NCI-H748 treated with DMSO at 0.1 percent for 48 hours (cell line): ENCODE measurements at regions not wholly inside any gene's neighbourhood (a gene's known extent, or its start where the extent isn't known, plus 50 kb on each side); places are given as distances from the start of the nearest gene placed in this dataset.
"Not testable (repeated sequence)": the region's sequence is repeated elsewhere in the genome, so short reads cannot be mapped to it uniquely, and the experiment has no call there.

Experiments
- DNase-seq: peaks from one replicate; lab custom pipeline; 2025; lab: John Stamatoyannopoulos, UW

DNA sequence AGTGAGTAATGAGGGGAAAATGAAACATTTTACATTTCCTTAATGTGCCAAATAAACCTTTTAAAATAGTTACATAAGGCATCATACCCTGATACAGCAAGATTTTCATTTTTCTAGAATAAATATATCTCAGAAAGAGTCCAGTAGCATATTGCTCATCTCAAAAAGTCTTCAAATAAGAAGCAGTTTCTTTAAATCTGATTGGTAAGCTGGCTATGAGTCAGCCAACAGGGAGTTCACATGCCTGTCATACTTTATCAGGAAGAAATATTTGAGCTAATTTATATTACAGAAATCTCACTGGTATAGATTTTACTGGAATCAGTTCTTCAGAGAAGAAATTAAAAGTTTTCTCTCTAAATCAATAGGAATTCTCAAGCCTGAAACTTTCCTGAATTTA, 258.1 kb downstream of the C11orf87 start:
- DNase-seq = no peak

- DNase-seq = not testable (repeated sequence)
These were observed 260.8 kb downstream of the C11orf87 start for GRCh38 chr11:109682788-109683187.

DNA sequence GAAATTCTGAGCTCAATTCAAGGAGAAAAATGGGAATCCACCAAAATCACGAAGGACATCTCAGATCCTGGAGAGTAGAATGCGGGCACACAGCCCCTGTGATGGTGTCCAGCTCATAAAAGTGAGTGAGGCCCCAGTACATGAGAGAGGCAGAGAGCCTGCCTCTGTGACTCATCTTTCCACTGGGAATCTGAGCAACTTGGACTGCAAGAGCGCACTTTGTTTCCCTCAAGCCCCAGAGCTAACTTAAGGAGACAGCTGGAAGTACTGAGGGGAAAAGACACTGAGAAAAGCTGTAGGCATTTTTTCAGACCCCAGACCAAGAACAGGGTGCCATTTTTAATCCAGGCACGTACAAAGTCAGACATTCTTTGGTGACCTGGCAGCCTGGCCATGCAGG, 273.7 kb downstream of the C11orf87 start:
- DNase-seq = no peak

DNA sequence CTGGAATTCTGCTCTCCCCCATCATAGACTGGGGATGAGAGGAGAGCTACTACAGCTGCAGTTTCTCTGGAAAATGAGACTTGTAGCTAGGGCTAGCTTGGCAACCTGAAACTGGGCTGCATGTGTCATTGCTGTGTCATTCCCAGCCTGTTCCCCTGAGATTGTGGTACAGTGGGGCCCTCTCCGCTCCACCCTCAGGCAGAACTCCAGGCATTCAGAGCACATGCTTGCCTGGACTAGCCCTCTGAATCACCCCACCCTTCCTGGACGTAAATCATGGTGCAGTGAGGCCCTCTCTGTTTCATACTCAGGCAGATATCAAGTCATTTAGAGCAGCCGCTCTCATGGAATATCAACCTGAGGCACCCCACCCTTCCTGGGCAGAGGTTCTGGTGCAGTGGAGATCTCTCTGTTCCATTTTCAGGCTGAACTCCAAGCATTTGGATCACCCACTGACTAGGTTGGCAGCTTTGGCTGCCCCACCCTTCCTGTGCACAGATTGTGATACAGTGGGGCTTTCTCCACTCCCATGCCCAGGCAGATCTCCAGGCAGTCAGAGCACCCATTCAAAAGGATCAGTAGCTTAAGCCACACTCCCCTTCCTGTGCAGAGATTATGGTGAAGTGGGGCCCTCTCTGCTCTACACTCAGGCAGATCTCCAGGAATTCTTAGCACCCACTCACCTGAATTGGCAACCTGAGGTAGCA, 274.4 kb downstream of the C11orf87 start:
- DNase-seq = no peak

GRCh38 chr11:109697140-109697843, 275.3 kb downstream of the C11orf87 start:
- DNase-seq = peak; percentile 36

- no peak for DNase-seq
These were observed 276.2 kb downstream of the C11orf87 start for GRCh38 chr11:109698237-109698636.

GRCh38 chr11:109704432-109704831, 282.4 kb downstream of the C11orf87 start:
- no peak for DNase-seq

- no peak for DNase-seq
These were observed 285.0 kb downstream of the C11orf87 start for GRCh38 chr11:109706945-109707344.

DNA sequence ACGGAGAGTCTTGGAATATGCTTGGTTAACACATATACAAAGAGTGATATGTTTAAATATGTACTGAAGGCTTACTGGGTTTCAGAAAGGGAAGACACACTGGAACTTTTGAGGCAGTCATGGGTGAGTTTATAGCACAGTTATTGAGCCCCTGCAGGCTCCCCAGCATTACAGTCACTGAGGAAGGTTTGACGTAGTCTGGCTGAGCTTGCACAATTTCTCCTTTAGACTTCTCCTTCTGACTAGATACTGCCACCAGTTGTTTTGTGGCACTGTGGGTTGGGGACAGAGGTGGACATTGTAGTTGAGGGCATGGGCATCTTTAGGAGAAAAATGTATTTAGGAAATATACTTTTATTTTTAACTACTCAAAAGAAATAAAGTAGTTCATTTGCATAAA, 285.4 kb downstream of the C11orf87 start:
- DNase-seq = no peak

- DNase-seq = no peak
These were observed 286.2 kb downstream of the C11orf87 start for GRCh38 chr11:109708184-109708583.

DNA sequence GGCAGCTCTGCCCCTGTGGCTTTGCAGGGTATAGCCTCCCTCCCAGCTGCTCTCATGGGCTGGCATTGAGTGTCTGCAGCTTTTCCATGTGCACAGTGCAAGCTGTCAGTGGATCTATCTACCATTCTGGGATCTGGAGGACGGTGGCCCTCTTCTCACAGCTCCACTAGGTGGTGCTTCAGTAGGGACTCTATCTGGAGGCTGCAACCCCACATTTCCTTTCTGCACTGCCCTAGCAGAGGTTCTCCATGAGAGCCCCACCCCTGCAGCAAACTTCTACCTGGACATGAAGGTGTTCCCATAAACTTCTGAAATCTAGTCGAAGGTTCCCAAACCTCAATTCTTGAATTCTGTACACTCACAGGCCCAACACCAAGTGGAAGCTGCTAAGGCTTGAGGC, 292.5 kb downstream of the C11orf87 start:
- DNase-seq = not testable (repeated sequence)

- not testable (repeated sequence) for DNase-seq
These were observed 293.4 kb downstream of the C11orf87 start for GRCh38 chr11:109715424-109715823.

DNA sequence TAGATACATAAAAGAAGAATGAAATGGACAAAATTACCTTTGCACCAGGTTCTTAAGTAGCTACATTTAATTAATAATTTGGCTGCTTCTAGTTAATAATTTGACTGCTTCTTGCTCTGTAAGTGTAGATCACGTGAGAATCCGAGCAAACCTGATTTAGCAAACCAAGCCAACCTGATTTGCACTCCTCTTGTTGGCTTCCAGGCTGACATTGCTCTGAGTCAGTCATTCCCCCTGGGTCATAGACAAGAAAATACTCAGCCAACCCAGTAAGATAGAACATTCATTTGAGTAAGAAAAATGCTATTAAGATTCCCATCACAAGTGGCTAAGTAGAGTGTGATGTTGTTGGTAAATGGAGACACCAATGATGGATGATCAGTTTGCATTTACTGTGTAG, 304.1 kb downstream of the C11orf87 start:
- DNase-seq = no peak

DNA sequence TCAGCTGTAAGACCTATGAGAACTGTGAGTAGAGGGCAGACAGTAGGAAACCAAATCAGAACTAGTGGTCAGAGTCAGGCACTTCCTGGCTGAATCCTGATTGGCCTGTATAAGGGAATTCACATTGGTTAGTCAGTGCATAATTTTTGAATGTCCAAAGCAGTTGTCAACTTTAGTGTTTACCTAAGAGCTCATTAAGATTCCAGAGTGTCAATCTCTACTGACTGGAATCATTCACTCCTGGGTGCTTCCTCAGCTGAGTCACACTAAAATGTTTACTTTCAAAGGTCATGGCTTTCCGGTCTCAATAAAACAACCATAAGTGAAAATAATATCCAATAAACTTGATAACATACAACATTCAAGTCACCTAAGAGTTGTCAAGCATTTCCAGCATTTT, 306.1 kb downstream of the C11orf87 start:
- DNase-seq = no peak

- peak; percentile 47 for DNase-seq
These were observed 307.8 kb downstream of the C11orf87 start for GRCh38 chr11:109729761-109730160.

DNA sequence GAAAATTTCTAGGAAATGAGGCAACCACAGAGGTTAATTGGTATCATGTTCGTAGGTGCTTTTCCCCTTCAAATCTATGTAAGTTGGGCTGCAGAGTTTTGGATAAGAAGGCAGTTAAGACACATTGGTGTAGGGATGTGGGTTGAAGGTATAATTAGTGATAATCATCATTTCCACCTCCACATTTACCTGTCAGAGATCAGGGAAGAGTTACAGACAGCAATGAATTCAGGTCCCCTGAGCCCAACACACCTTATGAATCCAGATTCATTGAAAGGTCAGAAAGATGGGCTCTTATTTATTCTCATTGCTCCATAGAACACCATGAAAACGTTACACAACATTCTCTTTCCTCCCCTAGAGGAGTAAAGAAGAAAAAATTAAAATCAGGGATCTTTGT, 308.7 kb downstream of the C11orf87 start:
- DNase-seq = no peak

- no peak for DNase-seq
These were observed 309.5 kb downstream of the C11orf87 start for GRCh38 chr11:109731451-109731850.

- no peak for DNase-seq
These were observed 311.3 kb downstream of the C11orf87 start for GRCh38 chr11:109733245-109733644.

DNA sequence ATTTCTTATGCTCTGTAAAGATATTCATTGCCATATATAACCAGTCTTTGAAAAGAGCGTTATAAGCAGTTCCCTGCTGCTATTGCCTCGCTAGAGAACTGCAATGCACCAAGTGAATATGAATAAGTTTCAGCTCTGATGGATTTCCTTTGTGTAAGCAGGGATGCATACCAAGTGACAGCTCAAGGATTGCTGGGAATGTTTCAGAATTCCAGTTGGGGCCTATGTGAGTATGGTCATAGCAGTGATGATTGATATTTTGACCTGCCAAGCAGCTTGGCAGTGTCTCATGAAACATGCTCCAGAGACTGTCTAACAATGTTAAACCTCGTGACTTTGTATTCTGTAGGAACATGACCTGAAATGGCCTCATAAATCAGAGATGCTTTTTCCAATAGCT, 312.6 kb downstream of the C11orf87 start:
- no peak for DNase-seq

DNA sequence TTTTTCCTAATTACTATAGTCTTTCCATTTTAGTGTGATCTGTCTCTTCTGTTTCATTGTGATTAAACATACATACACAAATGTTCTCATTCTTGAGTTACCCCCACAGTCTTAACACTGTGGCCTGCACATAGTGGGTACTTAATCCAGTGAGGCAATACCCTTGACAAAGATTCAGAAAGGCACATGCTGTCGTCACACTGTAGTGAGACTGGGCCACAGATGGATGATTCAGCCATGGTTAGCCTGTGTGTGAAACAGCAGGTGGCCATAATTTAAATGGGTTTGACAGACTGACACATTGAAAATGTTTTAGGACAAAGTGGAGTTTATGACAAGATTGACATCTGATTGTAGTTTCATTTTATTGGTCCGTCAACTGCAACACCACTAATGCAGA, 313.1 kb downstream of the C11orf87 start:
- no peak for DNase-seq

DNA sequence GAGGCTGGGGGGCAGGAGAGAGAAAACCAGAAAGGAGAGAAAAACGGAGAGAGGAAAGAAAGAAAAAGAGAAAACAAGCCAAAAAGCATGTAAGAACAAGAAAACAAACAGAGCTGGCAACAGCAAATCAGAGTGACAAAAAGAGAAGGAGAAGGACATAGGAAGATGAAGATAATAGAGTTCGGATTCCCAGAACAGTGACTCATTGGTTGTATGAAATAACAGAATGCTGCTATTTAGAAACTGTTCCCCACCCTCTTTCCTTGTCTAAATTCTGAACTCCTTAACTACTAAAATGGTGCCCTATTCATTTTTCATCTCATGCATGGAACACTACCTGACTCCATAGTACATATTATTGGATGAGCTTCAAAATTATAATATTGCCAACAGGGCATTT, 317.4 kb downstream of the C11orf87 start:
- DNase-seq = no peak

DNA sequence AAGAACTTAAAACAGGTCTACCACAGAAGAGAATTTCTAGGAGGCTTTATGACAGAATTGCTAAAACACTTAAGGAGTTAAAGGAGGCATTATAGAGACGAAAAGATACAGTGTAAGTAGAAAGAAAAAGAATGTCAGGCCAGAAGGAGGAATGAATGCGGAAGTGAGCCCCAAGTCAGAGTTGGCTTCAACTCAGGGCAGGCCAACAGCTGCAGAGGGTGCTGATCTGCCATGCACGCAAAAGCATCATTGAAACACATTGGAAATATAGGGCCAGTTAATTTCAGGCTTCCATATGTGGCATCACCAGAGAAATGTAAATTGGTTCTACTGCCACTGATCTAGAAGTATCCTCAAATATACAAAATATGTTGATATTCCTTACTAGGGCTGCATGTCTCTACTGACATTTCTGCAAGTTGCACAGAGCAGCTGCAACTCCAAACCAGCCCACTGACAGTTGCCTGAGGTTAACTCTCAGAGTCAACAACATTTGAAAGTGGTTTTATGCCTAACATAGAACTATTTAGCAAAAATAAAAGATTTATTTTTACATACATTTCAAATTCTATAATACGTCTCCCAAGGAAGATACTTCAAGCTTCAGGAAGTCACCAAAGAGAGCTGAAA, 324.1 kb downstream of the C11orf87 start:
- no peak for DNase-seq

- DNase-seq = no peak
These were observed 325.8 kb downstream of the C11orf87 start for GRCh38 chr11:109747839-109748238.
